H9 (cell line): ENCODE measurements at regions not wholly inside any gene's neighbourhood (a gene's known extent, or its start where the extent isn't known, plus 50 kb on each side); places are given as distances from the start of the nearest gene placed in this dataset.
A peak's percentile ranks its signal among the peaks of the same experiment; 100 is the strongest.

Experiments
- DNase-seq: peaks from one replicate; pipeline ENCODE4 v3.0.0-alpha.2; 2017
- H2AFZ ChIP-seq: one replicate; pipeline ENCODE4 v1.6.1; 2013; ENCODE audit warnings: mild to moderate bottlenecking, low read length, control low read depth, moderate library complexity
- H2AK5ac ChIP-seq: 2 replicates; pipeline ENCODE4 v1.6.1; 2013; ENCODE audit warnings: low read length, control low read depth, mixed read lengths; ENCODE audit not compliant: insufficient read length
- H2BK120ac ChIP-seq: one replicate; pipeline ENCODE4 v1.6.1; 2013; ENCODE audit warnings: low read depth, mild to moderate bottlenecking, low read length, control low read depth, inconsistent platforms; ENCODE audit not compliant: poor library complexity, severe bottlenecking
- H2BK12ac ChIP-seq: 2 replicates; pipeline ENCODE4 v1.6.1; 2013; ENCODE audit warnings: low read length, control low read depth, mixed read lengths, low read depth; ENCODE audit not compliant: insufficient read length
- H2BK15ac ChIP-seq: 2 replicates; pipeline ENCODE4 v1.6.1; 2013; ENCODE audit warnings: low read depth, low read length, control low read depth
- H2BK20ac ChIP-seq: one replicate; pipeline ENCODE4 v1.6.1; 2013; ENCODE audit warnings: low read depth, mild to moderate bottlenecking, low read length, control low read depth, inconsistent platforms; ENCODE audit not compliant: poor library complexity, severe bottlenecking
- H2BK5ac ChIP-seq: 2 replicates; pipeline ENCODE4 v1.6.1; 2013; ENCODE audit warnings: low read length, control low read depth, mixed read lengths; ENCODE audit not compliant: insufficient read length
- H3K14ac ChIP-seq: 2 replicates; pipeline ENCODE4 v1.6.1; 2013; ENCODE audit warnings: low read length, control low read depth; ENCODE audit not compliant: insufficient read depth
- H3K18ac ChIP-seq: 2 replicates; pipeline ENCODE4 v1.6.1; 2013; ENCODE audit warnings: low read depth, mild to moderate bottlenecking, mixed read lengths, low read length, control low read depth; ENCODE audit not compliant: insufficient read length
- H3K23ac ChIP-seq: 2 replicates; pipeline ENCODE4 v1.6.1; 2013; ENCODE audit warnings: low read length, control low read depth, mixed read lengths, low read depth; ENCODE audit not compliant: insufficient read length
- H3K23me2 ChIP-seq: 2 replicates; pipeline ENCODE4 v1.6.1; 2013; ENCODE audit warnings: low read depth, mild to moderate bottlenecking, mixed read lengths, low read length, control low read depth; ENCODE audit not compliant: insufficient read length, poor library complexity, severe bottlenecking
- H3K27ac ChIP-seq: 2 replicates; pipeline ENCODE4 v1.5.1; 2013; ENCODE audit warnings: low read length, control low read depth, mixed read lengths, low read depth; ENCODE audit not compliant: insufficient read length
- H3K27me3 ChIP-seq: 2 replicates; pipeline ENCODE4 v1.6.1; 2013; ENCODE audit warnings: low read length, control low read depth, inconsistent platforms; ENCODE audit not compliant: insufficient read depth
- H3K4ac ChIP-seq: 2 replicates; pipeline ENCODE4 v1.6.1; 2013; ENCODE audit warnings: low read depth, mild to moderate bottlenecking, control low read depth, inconsistent platforms, low read length, moderate library complexity
- H3K4me1 ChIP-seq: 2 replicates; pipeline ENCODE4 v1.6.1; 2013; ENCODE audit warnings: low read length, control low read depth, inconsistent platforms; ENCODE audit not compliant: insufficient read depth
- H3K4me2 ChIP-seq: 2 replicates; pipeline ENCODE4 v1.6.1; 2013; ENCODE audit warnings: low read length, control low read depth, mixed read lengths; ENCODE audit not compliant: insufficient read length, insufficient read depth
- H3K56ac ChIP-seq: 2 replicates; pipeline ENCODE4 v1.6.1; 2013; ENCODE audit warnings: low read depth, mild to moderate bottlenecking, mixed read lengths, low read length, control low read depth; ENCODE audit not compliant: insufficient read length
- H3K79me1 ChIP-seq: 2 replicates; pipeline ENCODE4 v1.6.1; 2013; ENCODE audit warnings: low read depth, mild to moderate bottlenecking, moderate library complexity, low read length, control low read depth, inconsistent platforms; ENCODE audit not compliant: insufficient read depth, poor library complexity, severe bottlenecking
- H3K79me2 ChIP-seq: 2 replicates; pipeline ENCODE4 v1.6.1; 2013; ENCODE audit warnings: low read length, control low read depth, inconsistent platforms; ENCODE audit not compliant: insufficient read depth
- H3K9ac ChIP-seq: 2 replicates; pipeline ENCODE4 v1.6.1; 2013; ENCODE audit warnings: low read length, control low read depth, mixed read lengths; ENCODE audit not compliant: insufficient read length; ENCODE audit errors: extremely low read depth
- H3K9me3 ChIP-seq: one replicate; pipeline ENCODE4 v1.6.1; 2013; ENCODE audit warnings: low read depth, low read length, inconsistent platforms; ENCODE audit not compliant: control insufficient read depth
- H3T11ph ChIP-seq: one replicate; pipeline ENCODE4 v1.6.1; 2013; ENCODE audit warnings: mild to moderate bottlenecking, low read length, control low read depth, inconsistent platforms
- H4K20me1 ChIP-seq: one replicate; pipeline ENCODE4 v1.6.1; 2013; ENCODE audit not compliant: control insufficient read depth, insufficient read length, insufficient read depth
- H4K5ac ChIP-seq: 2 replicates; pipeline ENCODE4 v1.6.1; 2013; ENCODE audit warnings: low read depth, mild to moderate bottlenecking, mixed read lengths, low read length, control low read depth; ENCODE audit not compliant: insufficient read length
- H4K8ac ChIP-seq: replicated peaks from 2 replicates; pipeline ENCODE4 v1.6.1; 2013; ENCODE audit warnings: low read length, control low read depth, mixed read lengths, low read depth; ENCODE audit not compliant: insufficient read length
- H4K91ac ChIP-seq: 2 replicates; pipeline ENCODE4 v1.6.1; 2013; ENCODE audit warnings: low read depth, mild to moderate bottlenecking, moderate library complexity, mixed read lengths, low read length, control low read depth; ENCODE audit not compliant: insufficient read length
- H3K27ac Mint-ChIP-seq, 3 experiments: 2 replicates in 2 of 3; 3 replicates in 1 of 3; pipeline ENCODE4 v1.8.0; 2020 to 2021; ENCODE audit warnings: mixed read lengths in 3 of 3, mild to moderate bottlenecking in 1 of 3, moderate library complexity in 1 of 3
- H3K27me3 Mint-ChIP-seq: 2 replicates; pipeline ENCODE4 v1.8.0; 2021; ENCODE audit warnings: low read depth, mild to moderate bottlenecking, moderate library complexity, mixed read lengths
- H3K36me3 Mint-ChIP-seq, 3 experiments: 2 replicates in 2 of 3; 3 replicates in 1 of 3; pipeline ENCODE4 v1.8.0; 2020 to 2021; ENCODE audit warnings: low read depth in 3 of 3, mixed read lengths in 3 of 3; ENCODE audit not compliant: insufficient read depth in 1 of 3
- H3K4me1 Mint-ChIP-seq, 2 experiments: 2 replicates each; pipeline ENCODE4 v1.8.0; 2020; ENCODE audit warnings: mixed read lengths in 2 of 2
- H3K4me3 Mint-ChIP-seq, 2 experiments: 2 replicates in 1 of 2; 3 replicates in 1 of 2; pipeline ENCODE4 v1.8.0; 2020 to 2021; ENCODE audit warnings: mild to moderate bottlenecking in 2 of 2, mixed read lengths in 2 of 2, moderate library complexity in 1 of 2
- H3K9me3 Mint-ChIP-seq, 2 experiments: 2 replicates in 1 of 2; 3 replicates in 1 of 2; pipeline ENCODE4 v1.8.0; 2020; ENCODE audit warnings: mild to moderate bottlenecking in 2 of 2, mixed read lengths in 2 of 2, moderate library complexity in 1 of 2
- CTCF ChIP-seq: fragments of 200-600 bp; sonication (generic); conservative IDR thresholded peaks from 3 replicates; pipeline ENCODE4 v1.8.0; 2021; ENCODE audit warnings: antibody characterized with exemption, mild to moderate bottlenecking
- WGBS: extraction: QIAGEN DNeasy Blood & Tissue Kit; methylation state at CpG from one replicate; pipeline ENCODE4 v1.1.7; 2013; ENCODE audit warnings: missing lambda C conversion rate, low lambda C conversion rate, mixed read lengths; ENCODE audit not compliant: insufficient read length; ENCODE audit errors: extremely low coverage; 5-methylcytosine and 5-hydroxymethylcytosine counted together

DNA sequence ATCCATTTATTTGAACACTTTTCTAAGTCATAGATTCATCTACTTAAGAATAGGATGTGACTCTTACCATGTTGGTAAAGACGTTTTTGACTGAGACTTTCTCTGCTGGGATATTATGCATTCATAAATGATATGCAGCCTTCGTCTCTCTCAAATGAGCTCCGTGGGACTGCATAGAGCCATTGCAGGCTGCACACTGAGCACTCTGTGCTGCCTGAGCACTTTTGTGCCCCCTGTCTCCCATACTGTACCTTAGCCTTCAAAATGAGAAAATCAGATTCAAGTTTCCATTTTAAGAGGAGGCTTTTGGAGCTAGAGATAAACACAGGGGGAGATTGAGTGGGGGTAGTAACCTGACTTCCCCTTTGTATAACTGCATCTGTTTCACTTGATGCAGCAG lies 433.6 kb downstream of the ZIC3 start:
- H3K9me3 Mint-ChIP-seq = peaks cover 0 to 37% of the 10 kb centered on the region in 2 experiments; a peak in 3 of 5 replicates
- H3K4me2 ChIP-seq = no peak overlapping the region
- no peak for TF ChIP-seq CTCF

More for the DNA sequence above, 433.6 kb downstream of the ZIC3 start:
- H2BK120ac ChIP-seq = no peak overlapping the region
- H3K23ac ChIP-seq = no peak overlapping the region
- H2AFZ ChIP-seq = no peak overlapping the region
- H3K27me3 Mint-ChIP-seq = peaks cover 1% of the 10 kb centered on the region
- no peak overlapping the region for H3T11ph ChIP-seq
- H2BK5ac ChIP-seq = no peak overlapping the region
- H2BK20ac ChIP-seq = no peak overlapping the region
- H3K36me3 Mint-ChIP-seq = 0 out of 7 replicates have a peak, but pooled peaks cover 0 to 7% (median 0%) of the 10 kb centered on the region in 3 experiments
- H3K4me3 Mint-ChIP-seq = peak overlapping the region in 1 of 2 experiments; percentile 47; a peak in 1 of 5 replicates
- H3K27ac Mint-ChIP-seq = peak overlapping the region; percentile 23 to 83 (median 39); a peak in 5 of 7 replicates
- no peak overlapping the region for H3K14ac ChIP-seq
- no peak overlapping the region for H3K56ac ChIP-seq
- no peak for DNase-seq
- H3K27ac ChIP-seq = peak overlapping the region; percentile 60
- no peak overlapping the region for H3K9ac ChIP-seq
- no peaks in the 10 kb centered on the region for H3K79me2 ChIP-seq
- H3K79me1 ChIP-seq = no peaks in the 10 kb centered on the region
- H3K18ac ChIP-seq = no peak overlapping the region
- no peak overlapping the region for H2BK15ac ChIP-seq
- H2BK12ac ChIP-seq = peak overlapping the region; percentile 92
- no peaks in the 10 kb centered on the region for H4K20me1 ChIP-seq
- H3K4ac ChIP-seq = no peak overlapping the region
- H3K4me1 Mint-ChIP-seq = peaks cover 37% of the 10 kb centered on the region in 2 experiments
- WGBS = no CpG with 5 or more reads among the region's 3 CpGs
- no peaks in the 10 kb centered on the region for H3K9me3 ChIP-seq
- no peak overlapping the region for H2AK5ac ChIP-seq
- H4K91ac ChIP-seq = no peak overlapping the region
- H4K5ac ChIP-seq = no peak overlapping the region
- peaks cover 6% of the 10 kb centered on the region; the same call in 1 of the 2 replicates for H3K4me1 ChIP-seq
- peak overlapping the region; percentile 6 for H4K8ac ChIP-seq
- H3K23me2 ChIP-seq = no peaks in the 10 kb centered on the region
- H3K27me3 ChIP-seq = no peaks in the 10 kb centered on the region
